Esophagus squamous epithelium (tissue), 5 donors: ENCODE measurements at regions not wholly inside any gene's neighbourhood (a gene's known extent, or its start where the extent isn't known, plus 50 kb on each side); places are given as distances from the start of the nearest gene placed in this dataset.
"Not testable (repeated sequence)": the region's sequence is repeated elsewhere in the genome, so short reads cannot be mapped to it uniquely, and the experiment has no call there.

Experiments
- DNase-seq: peaks from one replicate; lab custom pipeline; 2025; lab: John Stamatoyannopoulos, UW
- H3K27ac ChIP-seq, 4 donors: fragments of 200-600 bp; sonication (generic); one replicate each; pipeline ENCODE4 v1.5.1; 2016 to 2019; ENCODE audit warnings: mild to moderate bottlenecking in 1 of 4
- H3K27me3 ChIP-seq, 4 donors: fragments of 200-600 bp; sonication (generic); 1 replicate in 3 of 4; 2 replicates in 1 of 4; pipeline versions ENCODE4 v1.5.1 to v1.6.0; 2017 to 2021; ENCODE audit warnings: antibody characterized with exemption in 1 of 4
- H3K36me3 ChIP-seq, 3 donors: fragments of 200-600 bp; sonication (generic); one replicate each; pipeline ENCODE4 v1.5.1; 2016 to 2019
- H3K4me1 ChIP-seq, 3 donors: fragments of 200-600 bp; sonication (generic); one replicate each; pipeline ENCODE4 v1.5.1; 2017 to 2019
- H3K4me3 ChIP-seq, 4 donors: fragments of 200-600 bp; sonication (generic); 1 replicate in 3 of 4; 2 replicates in 1 of 4; pipeline ENCODE4 v1.5.1; 2016 to 2019; ENCODE audit warnings: mild to moderate bottlenecking in 2 of 4, moderate library complexity in 1 of 4
- H3K9me3 ChIP-seq, 3 donors: fragments of 200-600 bp; sonication (generic); one replicate each; pipeline ENCODE4 v1.5.1; 2016 to 2019
- CTCF ChIP-seq, 6 experiments: fragments of 450-650 bp in 4 of 6; fragments of 200-600 bp in 2 of 6; sonication (generic) in 2 of 6; IDR thresholded peaks; one replicate each; pipeline ENCODE4 v1.5.1; 2016 to 2019; ENCODE audit warnings: antibody characterized with exemption in 6 of 6, mild to moderate bottlenecking in 4 of 6, moderate library complexity in 4 of 6
- POLR2A ChIP-seq, 4 donors: fragments of 450-650 bp; IDR thresholded peaks; one replicate each; pipeline ENCODE4 v1.6.1; 2017; ENCODE audit warnings: antibody characterized with exemption in 4 of 4, mild to moderate bottlenecking in 4 of 4, moderate library complexity in 3 of 4
- WGBS, 2 donors: methylation state at CpG; one replicate each; pipeline ENCODE4 v1.1.5; 2018; 5-methylcytosine and 5-hydroxymethylcytosine counted together
- intact Hi-C: fragments of 100-400 bp; cut with DNase I; formaldehyde crosslinking; loops from one replicate; pipeline ENCODE4 v1.15.0; 2022
- donor health status: DM: yes; HTN: yes; CAD: no.

GRCh38 chr11:13214276-13214675 lies 63.3 kb upstream of the BMAL1 start:
- intact Hi-C loops, result loop anchor here (5.0 kb wide), 1 partner anchor 128 kb away; no protein-coding TSS in a partner anchor
- no peaks in the 10 kb centered on the region for H3K36me3 ChIP-seq
- no peaks in the 10 kb centered on the region for H3K9me3 ChIP-seq
- WGBS, 2 donors, result 61 to 62% methylated on average over 5 of the region's 5 CpGs
- no peaks in the 10 kb centered on the region for H3K27me3 ChIP-seq
- no peak for DNase-seq
- peaks cover 0 to 12% (median 11%) of the 10 kb centered on the region in 3 donors for H3K4me1 ChIP-seq
- no peak overlapping the region for H3K4me3 ChIP-seq
- TF ChIP-seq POLR2A (IDR thresholded peaks at IDR 0.05) (no peak), CTCF (IDR thresholded peaks at IDR 0.05) (no peak)
- no peak overlapping the region for H3K27ac ChIP-seq

GRCh38 chr11:13215149-13215548 lies 62.4 kb upstream of the BMAL1 start:
- intact Hi-C loops, result no loop called here
- H3K36me3 ChIP-seq, result no peaks in the 10 kb centered on the region
- H3K27ac ChIP-seq, result no peak overlapping the region
- WGBS, 2 donors, result 78 to 93% methylated on average over 4 of the region's 4 CpGs
- H3K4me1 ChIP-seq, result peaks cover 0 to 12% (median 11%) of the 10 kb centered on the region in 3 donors
- TF ChIP-seq POLR2A (IDR thresholded peaks at IDR 0.05) (no peak), CTCF (IDR thresholded peaks at IDR 0.05) (no peak)
- DNase-seq, result no peak
- H3K27me3 ChIP-seq, result no peaks in the 10 kb centered on the region
- H3K9me3 ChIP-seq, result no peaks in the 10 kb centered on the region
- H3K4me3 ChIP-seq, result no peak overlapping the region

GRCh38 chr11:13216019-13216710 lies 61.4 kb upstream of the BMAL1 start:
- Histone ChIP-seq H3K27ac (no peak overlapping the region), H3K4me1 (peaks cover 0 to 12% (median 11%) of the 10 kb centered on the region in 3 donors), H3K9me3 (no peaks in the 10 kb centered on the region), H3K4me3 (no peak overlapping the region), H3K27me3 (no peaks in the 10 kb centered on the region), H3K36me3 (no peaks in the 10 kb centered on the region)
- no peak for DNase-seq
- intact Hi-C loops, result no loop called here
- TF ChIP-seq POLR2A (IDR thresholded peaks at IDR 0.05) (no peak), CTCF (IDR thresholded peaks at IDR 0.05) (no peak)
- WGBS, 2 donors, result 24 to 36% methylated on average over 4 of the region's 8 CpGs

- intact Hi-C loops, result no loop called here
- H3K4me1 ChIP-seq, result peaks cover 0 to 12% (median 11%) of the 10 kb centered on the region in 3 donors
- no peaks in the 10 kb centered on the region for H3K36me3 ChIP-seq
- no peak for DNase-seq
- H3K4me3 ChIP-seq, result no peak overlapping the region
- WGBS, 2 donors, result 79 to 86% methylated on average over 2 to 3 of the region's 3 CpGs
- no peak overlapping the region for H3K27ac ChIP-seq
- no peaks in the 10 kb centered on the region for H3K9me3 ChIP-seq
- no peaks in the 10 kb centered on the region for H3K27me3 ChIP-seq
- TF ChIP-seq POLR2A (IDR thresholded peaks at IDR 0.05) (no peak), CTCF (IDR thresholded peaks at IDR 0.05) (no peak)
Measured at GRCh38 chr11:13216711-13217075, 60.9 kb upstream of the BMAL1 start.

- H3K27me3 ChIP-seq, H3K27ac ChIP-seq, H3K9me3 ChIP-seq, DNase-seq, H3K36me3 ChIP-seq, H3K4me3 ChIP-seq, intact Hi-C loops: not testable (repeated sequence)
- peaks cover 0 to 12% (median 11%) of the 10 kb centered on the region in 3 donors for H3K4me1 ChIP-seq
- WGBS, 2 donors, result 93 to 100% methylated on average over 1 of the region's 1 CpG
Measured at GRCh38 chr11:13218685-13219084, 58.9 kb upstream of the BMAL1 start.
